A673 (cell line): ENCODE measurements at regions not wholly inside any gene's neighbourhood (a gene's known extent, or its start where the extent isn't known, plus 50 kb on each side); places are given as distances from the start of the nearest gene placed in this dataset.

Experiments
- BruUV-seq: library from RNA; stranded (reverse); fragments of 400-500 nt; replicated peaks from 2 replicates; lab custom pipeline; 2021; lab: Mats Ljungman, UMichigan
- CTCF ChIA-PET: fragments of 300-600 bp; sonication (Branson Sonifier 250); formaldehyde crosslinking; loops from one replicate; lab custom pipeline; 2022; ENCODE audit warnings: antibody characterized with exemption; lab: Charles Lee
- POLR2A ChIA-PET: fragments of 300-600 bp; sonication (Branson Sonifier 250); formaldehyde crosslinking; loops from one replicate; lab custom pipeline; 2022; ENCODE audit warnings: antibody characterized with exemption; ENCODE audit not compliant: low non-redundant PET; lab: Charles Lee
- DNase-seq: peaks from one replicate; pipeline ENCODE4 v3.0.0-alpha.2; 2015; ENCODE audit warnings: low spot score
- H3K27ac ChIP-seq: fragments of 200-600 bp; sonication (generic); 2 replicates; pipeline ENCODE4 v1.5.1; 2016; ENCODE audit warnings: mixed run types, low read depth, mild to moderate bottlenecking, mixed read lengths, antibody characterized with exemption, low read length; ENCODE audit not compliant: poor library complexity, severe bottlenecking
- H3K27me3 ChIP-seq: fragments of 200-600 bp; sonication (generic); replicated peaks from 2 replicates; pipeline ENCODE4 v1.6.1; 2017; ENCODE audit warnings: mixed run types, low read depth, mild to moderate bottlenecking, mixed read lengths, antibody characterized with exemption, low read length; ENCODE audit not compliant: insufficient read depth, poor library complexity
- H3K36me3 ChIP-seq: fragments of 200-600 bp; sonication (generic); 2 replicates; pipeline ENCODE4 v1.6.1; 2016; ENCODE audit warnings: mixed run types, mild to moderate bottlenecking, mixed read lengths, antibody characterized with exemption, low read length; ENCODE audit not compliant: insufficient read depth, poor library complexity, severe bottlenecking
- H3K4me1 ChIP-seq: fragments of 200-600 bp; sonication (generic); 2 replicates; pipeline ENCODE4 v1.6.1; 2017; ENCODE audit warnings: mixed run types, mild to moderate bottlenecking, mixed read lengths, antibody characterized with exemption, low read length; ENCODE audit not compliant: insufficient read depth, poor library complexity, severe bottlenecking
- H3K4me3 ChIP-seq: fragments of 200-600 bp; sonication (generic); 2 replicates; pipeline ENCODE4 v1.5.1; 2016; ENCODE audit warnings: low read depth, mixed run types, mild to moderate bottlenecking, mixed read lengths, low read length; ENCODE audit not compliant: poor library complexity, severe bottlenecking
- H3K9me3 ChIP-seq: fragments of 200-600 bp; sonication (generic); 2 replicates; pipeline ENCODE4 v1.6.1; 2016; ENCODE audit warnings: mixed run types, low read depth, mild to moderate bottlenecking, mixed read lengths, antibody characterized with exemption, low read length; ENCODE audit not compliant: poor library complexity, severe bottlenecking
- EZH2 ChIP-seq: fragments of 200-600 bp; sonication (generic); IDR thresholded peaks from 2 replicates; pipeline ENCODE4 v1.6.1; 2017; ENCODE audit warnings: borderline replicate concordance, low read depth, mild to moderate bottlenecking, mixed read lengths, antibody characterized with exemption, low read length; ENCODE audit not compliant: poor library complexity, severe bottlenecking
- intact Hi-C: fragments of 100-400 bp; cut with micrococcal nuclease; formaldehyde crosslinking; loops from one replicate; pipeline ENCODE4 v1.10.0; 2022; ENCODE audit not compliant: unreplicated experiment
- TF ChIP-seq, protein P1 (sequence below): fragments of 300-800, 200-600 bp; sonication (generic); conservative IDR thresholded peaks from 2 replicates; pipeline ENCODE4 v1.5.1; 2017; ENCODE audit warnings: low read depth, mild to moderate bottlenecking, antibody characterized with exemption, low read length, moderate library complexity, mixed read lengths

DNA sequence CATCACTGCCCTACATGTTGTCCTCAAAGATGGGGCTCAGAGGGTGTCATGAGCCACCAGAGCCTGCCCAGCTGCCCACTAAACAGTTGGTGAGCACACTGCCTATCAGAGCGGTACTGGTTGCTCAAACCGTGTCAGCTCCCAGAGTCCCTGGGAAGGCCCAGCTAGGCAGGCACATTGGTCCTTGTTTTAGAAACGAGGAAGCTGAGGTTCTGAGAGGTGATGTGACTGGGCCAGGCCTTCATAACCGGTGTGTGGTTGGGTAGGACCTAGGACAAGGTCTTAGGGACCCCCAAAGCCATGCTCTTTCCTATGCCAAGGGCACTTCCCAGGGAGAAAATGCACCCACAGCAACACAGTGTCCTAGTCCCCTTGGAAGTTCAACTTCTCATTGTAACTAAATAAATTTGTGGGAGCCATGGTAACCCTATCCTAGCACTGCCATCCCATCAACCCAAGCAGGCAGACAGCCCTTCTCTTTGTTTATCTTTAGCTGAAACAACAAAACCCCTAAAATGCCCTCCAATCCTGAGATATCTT, 174.7 kb upstream of the PDE1C start:
- CTCF ChIA-PET, result no interaction called here
- TF ChIP-seq EZH2, result no peak
- TF ChIP-seq, protein P1, sequence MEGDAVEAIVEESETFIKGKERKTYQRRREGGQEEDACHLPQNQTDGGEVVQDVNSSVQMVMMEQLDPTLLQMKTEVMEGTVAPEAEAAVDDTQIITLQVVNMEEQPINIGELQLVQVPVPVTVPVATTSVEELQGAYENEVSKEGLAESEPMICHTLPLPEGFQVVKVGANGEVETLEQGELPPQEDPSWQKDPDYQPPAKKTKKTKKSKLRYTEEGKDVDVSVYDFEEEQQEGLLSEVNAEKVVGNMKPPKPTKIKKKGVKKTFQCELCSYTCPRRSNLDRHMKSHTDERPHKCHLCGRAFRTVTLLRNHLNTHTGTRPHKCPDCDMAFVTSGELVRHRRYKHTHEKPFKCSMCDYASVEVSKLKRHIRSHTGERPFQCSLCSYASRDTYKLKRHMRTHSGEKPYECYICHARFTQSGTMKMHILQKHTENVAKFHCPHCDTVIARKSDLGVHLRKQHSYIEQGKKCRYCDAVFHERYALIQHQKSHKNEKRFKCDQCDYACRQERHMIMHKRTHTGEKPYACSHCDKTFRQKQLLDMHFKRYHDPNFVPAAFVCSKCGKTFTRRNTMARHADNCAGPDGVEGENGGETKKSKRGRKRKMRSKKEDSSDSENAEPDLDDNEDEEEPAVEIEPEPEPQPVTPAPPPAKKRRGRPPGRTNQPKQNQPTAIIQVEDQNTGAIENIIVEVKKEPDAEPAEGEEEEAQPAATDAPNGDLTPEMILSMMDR, result no peak
- POLR2A ChIA-PET, result no interaction called here
- no peak for DNase-seq
- no peaks in the 10 kb centered on the region for H3K9me3 ChIP-seq
- H3K4me1 ChIP-seq, result no peaks in the 10 kb centered on the region
- intact Hi-C loops, result no loop called here
- no TSS peak for BruUV-seq
- no peak overlapping the region for H3K4me3 ChIP-seq
- no peak overlapping the region for H3K27ac ChIP-seq
- peaks cover 13% of the 10 kb centered on the region for H3K27me3 ChIP-seq
- no peaks in the 10 kb centered on the region for H3K36me3 ChIP-seq

DNA sequence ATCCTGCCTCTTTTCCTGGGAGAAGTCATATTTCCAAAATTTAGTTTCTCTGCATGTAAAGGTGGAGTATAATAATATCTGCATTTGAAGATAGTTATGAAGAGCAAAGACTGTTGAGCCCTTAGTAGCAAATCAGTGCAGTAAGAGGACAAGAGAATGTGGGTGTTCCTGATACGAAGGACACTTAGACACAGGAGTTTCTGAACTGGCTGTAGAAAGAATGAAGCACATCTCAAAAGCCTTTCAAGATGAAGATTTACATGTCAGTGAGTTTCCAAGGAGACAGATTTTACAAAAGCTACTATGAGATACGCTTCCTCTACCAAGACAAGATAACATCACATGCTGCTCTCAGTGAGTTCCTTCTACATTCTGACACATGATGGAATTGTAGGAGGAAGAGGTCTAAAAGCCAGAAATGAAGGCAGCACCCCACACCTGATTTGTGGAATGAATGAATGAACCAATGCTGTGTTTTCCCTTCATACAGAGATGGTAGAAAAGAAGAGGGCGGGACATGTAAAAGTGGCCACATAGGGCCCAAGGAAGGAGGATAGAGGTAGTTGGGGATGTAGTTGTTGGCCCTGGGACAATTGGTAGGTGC, 173.6 kb upstream of the PDE1C start:
- Histone ChIP-seq H3K4me1 (no peaks in the 10 kb centered on the region), H3K4me3 (no peak overlapping the region), H3K36me3 (no peaks in the 10 kb centered on the region), H3K9me3 (no peaks in the 10 kb centered on the region), H3K27ac (no peak overlapping the region), H3K27me3 (peaks cover 24% of the 10 kb centered on the region)
- DNase-seq, result no peak
- no TSS peak for BruUV-seq
- ChIA-PET CTCF (no interaction called here), POLR2A (no interaction called here)
- intact Hi-C loops, result no loop called here
- no peak for TF ChIP-seq EZH2
- TF ChIP-seq, protein P1, result no peak

DNA sequence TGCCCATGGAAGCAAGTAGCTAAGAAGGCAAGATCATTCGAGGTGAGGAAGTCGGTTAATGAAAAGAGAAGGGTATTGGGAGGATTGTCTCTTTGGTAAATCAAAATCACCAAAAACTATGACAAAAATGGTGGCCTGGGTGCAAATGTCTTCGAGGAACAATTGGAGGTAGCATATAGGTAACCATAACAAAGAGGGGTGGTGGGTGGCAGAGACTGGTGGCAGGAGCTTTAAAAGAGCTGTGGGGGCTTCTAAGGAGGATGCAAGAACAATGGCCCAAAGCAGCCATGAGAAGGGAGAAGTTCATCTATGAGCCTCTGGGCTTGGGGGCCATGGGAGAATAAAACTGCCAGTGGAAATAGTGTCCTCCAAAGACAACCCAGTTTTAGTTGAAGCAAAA, 172.2 kb upstream of the PDE1C start:
- Histone ChIP-seq H3K27me3 (peaks cover 29% of the 10 kb centered on the region), H3K4me1 (no peaks in the 10 kb centered on the region), H3K9me3 (no peaks in the 10 kb centered on the region), H3K36me3 (no peaks in the 10 kb centered on the region), H3K27ac (no peak overlapping the region), H3K4me3 (no peak overlapping the region)
- intact Hi-C loops, result no loop called here
- ChIA-PET POLR2A (no interaction called here), CTCF (no interaction called here)
- TF ChIP-seq, protein P1, result no peak
- DNase-seq, result no peak
- no TSS peak for BruUV-seq
